Osteocyte (in vitro differentiated cells): ENCODE measurements at regions not wholly inside any gene's neighbourhood (a gene's known extent, or its start where the extent isn't known, plus 50 kb on each side); places are given as distances from the start of the nearest gene placed in this dataset.

Experiments used
- DNase-seq: peaks from one replicate; pipeline ENCODE4 v3.0.0; 2021; ENCODE audit warnings: mixed read lengths; ENCODE audit not compliant: unreplicated experiment; ENCODE audit errors: extremely low spot score
- H3K27ac Mint-ChIP-seq: one replicate; pipeline ENCODE4 v1.8.0; 2021; ENCODE audit warnings: mild to moderate bottlenecking, mixed read lengths; ENCODE audit not compliant: unreplicated experiment
- H3K27me3 Mint-ChIP-seq: one replicate; pipeline ENCODE4 v1.8.0; 2021; ENCODE audit warnings: mixed read lengths; ENCODE audit not compliant: unreplicated experiment
- H3K36me3 Mint-ChIP-seq: one replicate; pipeline ENCODE4 v1.8.0; 2021; ENCODE audit warnings: mixed read lengths; ENCODE audit not compliant: unreplicated experiment
- H3K4me1 Mint-ChIP-seq: one replicate; pipeline ENCODE4 v1.8.0; 2021; ENCODE audit warnings: mixed read lengths; ENCODE audit not compliant: unreplicated experiment
- H3K4me3 Mint-ChIP-seq: one replicate; pipeline ENCODE4 v1.8.0; 2021; ENCODE audit warnings: mild to moderate bottlenecking, moderate library complexity, mixed read lengths; ENCODE audit not compliant: unreplicated experiment
- H3K9me3 Mint-ChIP-seq: one replicate; pipeline ENCODE4 v1.8.0; 2021; ENCODE audit warnings: mixed read lengths; ENCODE audit not compliant: unreplicated experiment
- TF ChIP-seq, protein P1 (sequence below): fragments of 200-600 bp; sonication (generic); IDR thresholded peaks from 2 replicates; pipeline ENCODE4 v1.5.0; 2021; ENCODE audit warnings: antibody characterized with exemption, mild to moderate bottlenecking, moderate library complexity

DNA sequence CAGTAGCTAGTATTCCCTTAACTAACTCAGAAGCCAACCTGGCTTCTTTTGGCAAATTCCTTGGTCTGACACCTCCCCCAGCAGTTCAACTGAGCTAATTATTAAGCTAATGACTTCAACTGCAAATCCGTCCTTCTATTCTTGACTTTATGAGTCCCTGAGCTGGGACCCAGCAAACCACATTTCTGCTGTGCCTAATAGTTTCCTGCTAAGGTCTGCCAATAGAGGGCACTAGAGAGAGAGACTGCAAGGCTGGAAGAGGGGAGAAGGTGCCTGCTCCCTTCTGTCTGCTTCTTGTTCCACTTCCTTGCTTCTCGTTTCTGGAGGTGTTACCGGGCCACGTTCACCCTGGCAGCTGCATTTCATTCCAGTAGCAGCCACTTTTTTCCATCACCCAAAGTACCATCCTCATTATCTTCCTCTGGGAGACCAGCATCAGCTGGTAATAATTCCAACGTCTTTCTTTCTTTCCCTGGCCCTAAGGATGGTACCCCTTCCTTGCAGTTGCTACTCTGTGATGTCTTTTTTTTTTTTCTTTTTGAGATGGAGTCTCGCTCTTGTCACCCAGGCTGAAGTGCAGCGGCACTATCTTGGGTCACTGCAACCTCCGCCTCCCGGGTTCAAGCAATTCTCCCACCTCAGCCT, 352.0 kb downstream of the TNS1 start:
- Mint-ChIP-seq H3K27me3 (no peaks in the 10 kb centered on the region), H3K36me3 (no peaks in the 10 kb centered on the region), H3K9me3 (no peaks in the 10 kb centered on the region), H3K4me3 (no peak overlapping the region), H3K4me1 (peaks cover 39% of the 10 kb centered on the region), H3K27ac (peak overlapping the region; percentile 42)
- TF ChIP-seq, protein P1, sequence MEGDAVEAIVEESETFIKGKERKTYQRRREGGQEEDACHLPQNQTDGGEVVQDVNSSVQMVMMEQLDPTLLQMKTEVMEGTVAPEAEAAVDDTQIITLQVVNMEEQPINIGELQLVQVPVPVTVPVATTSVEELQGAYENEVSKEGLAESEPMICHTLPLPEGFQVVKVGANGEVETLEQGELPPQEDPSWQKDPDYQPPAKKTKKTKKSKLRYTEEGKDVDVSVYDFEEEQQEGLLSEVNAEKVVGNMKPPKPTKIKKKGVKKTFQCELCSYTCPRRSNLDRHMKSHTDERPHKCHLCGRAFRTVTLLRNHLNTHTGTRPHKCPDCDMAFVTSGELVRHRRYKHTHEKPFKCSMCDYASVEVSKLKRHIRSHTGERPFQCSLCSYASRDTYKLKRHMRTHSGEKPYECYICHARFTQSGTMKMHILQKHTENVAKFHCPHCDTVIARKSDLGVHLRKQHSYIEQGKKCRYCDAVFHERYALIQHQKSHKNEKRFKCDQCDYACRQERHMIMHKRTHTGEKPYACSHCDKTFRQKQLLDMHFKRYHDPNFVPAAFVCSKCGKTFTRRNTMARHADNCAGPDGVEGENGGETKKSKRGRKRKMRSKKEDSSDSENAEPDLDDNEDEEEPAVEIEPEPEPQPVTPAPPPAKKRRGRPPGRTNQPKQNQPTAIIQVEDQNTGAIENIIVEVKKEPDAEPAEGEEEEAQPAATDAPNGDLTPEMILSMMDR: peak; percentile 75
- DNase-seq: no peak

DNA sequence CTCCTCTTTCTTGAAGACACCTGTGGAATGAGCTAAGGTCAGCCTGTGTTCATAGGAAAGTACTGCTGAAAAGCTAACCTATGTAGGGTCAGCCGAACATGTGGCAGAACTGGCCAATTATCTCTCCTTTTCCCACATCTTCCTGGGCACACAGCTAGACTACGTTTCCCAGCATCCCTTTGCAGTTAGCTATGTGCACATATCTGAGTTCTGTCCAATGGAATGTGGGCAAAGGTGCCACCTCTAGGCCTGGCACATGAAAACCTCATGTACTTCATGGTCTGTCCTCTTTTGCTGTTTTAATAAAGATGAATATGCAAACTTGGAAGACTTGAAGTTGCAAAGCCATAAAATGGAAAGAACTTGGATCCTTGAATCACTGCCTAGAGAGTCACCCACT, 352.6 kb downstream of the TNS1 start:
- H3K4me1 Mint-ChIP-seq: peaks cover 37% of the 10 kb centered on the region
- TF ChIP-seq, protein P1: no peak
- H3K4me3 Mint-ChIP-seq: no peak overlapping the region
- no peaks in the 10 kb centered on the region for H3K27me3 Mint-ChIP-seq
- H3K9me3 Mint-ChIP-seq: no peaks in the 10 kb centered on the region
- no peak for DNase-seq
- no peaks in the 10 kb centered on the region for H3K36me3 Mint-ChIP-seq
- no peak overlapping the region for H3K27ac Mint-ChIP-seq

DNA sequence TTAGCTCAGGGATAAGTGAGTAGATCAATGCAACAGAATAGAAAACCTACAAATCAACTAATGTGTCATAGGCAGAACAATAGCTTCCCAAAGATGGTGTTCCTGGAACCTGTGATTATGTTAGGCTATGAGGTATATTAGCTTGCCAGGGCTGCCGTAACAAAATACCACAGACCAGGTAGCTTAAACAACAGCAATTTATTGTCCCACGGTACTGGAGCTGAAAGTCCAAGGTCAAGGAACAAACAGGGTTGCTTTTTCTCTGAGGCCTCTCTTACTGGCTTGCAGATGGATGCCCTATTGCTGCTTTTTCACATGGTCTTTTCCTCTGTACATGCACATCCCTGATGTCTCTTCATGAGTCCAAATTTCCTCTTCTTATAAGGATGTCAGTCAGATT, 354.9 kb downstream of the TNS1 start:
- Mint-ChIP-seq H3K9me3 (no peaks in the 10 kb centered on the region), H3K27me3 (no peaks in the 10 kb centered on the region), H3K4me3 (no peak overlapping the region), H3K27ac (no peak overlapping the region), H3K4me1 (peaks cover 17% of the 10 kb centered on the region), H3K36me3 (no peaks in the 10 kb centered on the region)
- TF ChIP-seq, protein P1: no peak
- DNase-seq: no peak

DNA sequence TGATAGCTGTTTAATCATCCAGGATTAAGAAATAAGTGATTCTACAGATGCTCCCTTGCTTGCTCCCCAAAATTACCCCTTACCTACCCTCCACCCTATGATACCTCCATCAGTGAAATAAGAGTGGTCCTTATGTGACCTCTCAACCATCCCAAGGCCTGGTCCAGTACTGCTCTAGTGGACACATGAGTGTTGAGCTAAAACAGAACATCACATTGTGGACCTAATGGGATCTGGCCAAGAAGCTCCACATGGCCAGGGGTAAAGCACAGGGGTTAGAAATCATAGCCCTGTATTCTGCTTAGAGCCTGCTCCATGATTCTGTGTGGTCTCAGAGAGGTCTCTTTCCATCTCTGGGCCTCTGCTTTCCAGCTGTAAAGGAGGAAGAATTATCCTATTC, 355.6 kb downstream of the TNS1 start:
- Mint-ChIP-seq H3K27me3 (no peaks in the 10 kb centered on the region), H3K4me3 (no peak overlapping the region), H3K27ac (no peak overlapping the region)

DNA sequence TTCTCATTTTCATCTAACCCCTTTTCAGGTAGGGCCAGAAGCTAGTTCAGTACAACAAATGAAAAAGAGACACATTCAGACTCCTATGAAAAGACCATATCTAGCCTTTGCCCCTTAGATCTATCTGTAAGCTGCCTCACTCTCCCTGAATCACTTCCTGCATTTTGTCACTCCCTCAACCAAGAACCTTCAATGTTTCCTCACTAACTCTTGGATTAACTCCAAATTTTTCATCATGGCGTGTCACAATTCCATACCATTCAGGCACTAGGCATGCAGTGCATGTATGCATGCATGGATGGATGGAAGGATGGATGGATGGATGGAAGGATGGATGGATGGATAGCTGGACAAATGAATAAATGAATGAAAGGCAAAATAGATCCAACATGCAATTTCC, 356.9 kb downstream of the TNS1 start:
- TF ChIP-seq, protein P1: no peak
- no peaks in the 10 kb centered on the region for H3K9me3 Mint-ChIP-seq
- no peaks in the 10 kb centered on the region for H3K27me3 Mint-ChIP-seq
- peaks cover 3% of the 10 kb centered on the region for H3K4me1 Mint-ChIP-seq
- no peak overlapping the region for H3K4me3 Mint-ChIP-seq
- no peak overlapping the region for H3K27ac Mint-ChIP-seq
- DNase-seq: no peak
- H3K36me3 Mint-ChIP-seq: no peaks in the 10 kb centered on the region

More for the DNA sequence above, 355.6 kb downstream of the TNS1 start:
- Mint-ChIP-seq H3K9me3 (no peaks in the 10 kb centered on the region), H3K4me1 (peaks cover 10% of the 10 kb centered on the region), H3K36me3 (no peaks in the 10 kb centered on the region)
- TF ChIP-seq, protein P1: no peak
- no peak for DNase-seq
